WTC11 (cell line): ENCODE measurements at regions not wholly inside any gene's neighbourhood (a gene's known extent, or its start where the extent isn't known, plus 50 kb on each side); places are given as distances from the start of the nearest gene placed in this dataset.

Source experiments
- ATF6 ChIP-seq: sonication (generic); formaldehyde crosslinking; IDR thresholded peaks from 2 replicates; pipeline ENCODE4 v1.8.1; 2023; ENCODE audit warnings: mild to moderate bottlenecking, missing genetic modification reagents
- CTCF ChIP-seq: fragments of 200-600 bp; IDR thresholded peaks from 2 replicates; pipeline ENCODE4 v1.8.0; 2022; ENCODE audit warnings: antibody characterized with exemption
- ESRRA ChIP-seq: sonication (generic); formaldehyde crosslinking; IDR thresholded peaks from 2 replicates; pipeline ENCODE4 v1.8.1; 2022; ENCODE audit warnings: mild to moderate bottlenecking, missing genetic modification reagents, borderline replicate concordance
- MXD4 ChIP-seq: fragments of 250-450 bp; sonication (Bioruptor Pico); IDR thresholded peaks from 2 replicates; pipeline ENCODE4 v1.8.0; 2021; ENCODE audit warnings: mild to moderate bottlenecking, moderate library complexity, borderline replicate concordance
- RELA ChIP-seq: sonication (generic); formaldehyde crosslinking; IDR thresholded peaks from 2 replicates; pipeline ENCODE4 v1.8.1; 2022; ENCODE audit warnings: missing genetic modification reagents, mild to moderate bottlenecking, borderline replicate concordance

- TF ChIP-seq CTCF (no peak), ATF6 (CRISPR knock-in tag) (no peak), ESRRA (CRISPR knock-in tag) (no peak), MXD4 (CRISPR knock-in tag) (no peak), RELA (no peak)
Measured at GRCh38 chr21:14694817-14695216, 148.7 kb upstream of the SAMSN1 start.
